ENCODE measurements at regions not wholly inside any gene's neighbourhood (a gene's known extent, or its start where the extent isn't known, plus 50 kb on each side); places are given as distances from the start of the nearest gene placed in this dataset.

DNA sequence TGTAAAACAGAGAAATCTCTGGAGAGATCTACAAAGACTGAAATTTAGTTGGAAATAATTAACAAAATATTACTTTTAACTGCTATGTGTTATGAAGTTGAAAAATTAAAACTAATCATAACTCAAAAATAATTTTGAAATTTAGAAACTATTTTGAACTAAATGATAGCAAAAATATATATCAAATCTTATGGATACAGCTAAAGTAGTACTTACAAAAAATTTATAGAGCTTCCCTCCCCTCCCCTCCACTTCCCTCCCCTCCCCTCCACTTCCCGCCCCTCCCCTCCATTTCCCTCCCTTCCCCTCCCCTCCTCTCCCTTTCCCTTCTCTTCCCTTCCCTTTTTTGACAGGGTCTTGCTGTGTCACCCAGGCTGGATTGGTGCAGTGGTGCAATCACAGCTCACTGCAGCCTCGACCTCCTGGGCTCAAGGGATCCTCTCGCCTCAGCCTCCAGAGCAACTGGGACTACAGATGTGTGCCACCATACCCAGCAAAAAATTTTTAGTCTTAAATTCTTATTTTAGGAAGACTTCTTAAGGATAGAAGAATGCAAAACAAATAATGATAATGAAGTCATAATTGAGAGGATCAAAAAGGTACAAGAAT is 87.2 kb upstream of the RGS17 start:
- TF ChIP-seq, protein P1, sequence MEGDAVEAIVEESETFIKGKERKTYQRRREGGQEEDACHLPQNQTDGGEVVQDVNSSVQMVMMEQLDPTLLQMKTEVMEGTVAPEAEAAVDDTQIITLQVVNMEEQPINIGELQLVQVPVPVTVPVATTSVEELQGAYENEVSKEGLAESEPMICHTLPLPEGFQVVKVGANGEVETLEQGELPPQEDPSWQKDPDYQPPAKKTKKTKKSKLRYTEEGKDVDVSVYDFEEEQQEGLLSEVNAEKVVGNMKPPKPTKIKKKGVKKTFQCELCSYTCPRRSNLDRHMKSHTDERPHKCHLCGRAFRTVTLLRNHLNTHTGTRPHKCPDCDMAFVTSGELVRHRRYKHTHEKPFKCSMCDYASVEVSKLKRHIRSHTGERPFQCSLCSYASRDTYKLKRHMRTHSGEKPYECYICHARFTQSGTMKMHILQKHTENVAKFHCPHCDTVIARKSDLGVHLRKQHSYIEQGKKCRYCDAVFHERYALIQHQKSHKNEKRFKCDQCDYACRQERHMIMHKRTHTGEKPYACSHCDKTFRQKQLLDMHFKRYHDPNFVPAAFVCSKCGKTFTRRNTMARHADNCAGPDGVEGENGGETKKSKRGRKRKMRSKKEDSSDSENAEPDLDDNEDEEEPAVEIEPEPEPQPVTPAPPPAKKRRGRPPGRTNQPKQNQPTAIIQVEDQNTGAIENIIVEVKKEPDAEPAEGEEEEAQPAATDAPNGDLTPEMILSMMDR (IDR thresholded peaks at IDR 0.05): no peak
- TF ChIP-seq POLR2A (IDR thresholded peaks at IDR 0.05): no peak

Measured in right lobe of liver (tissue), 4 donors.